T-helper 2 cell treated with Interferon-gamma antibody and Interleukin-4, amounts not matched to agents 100 ng/mL and 5 ng/mL, for 36 hours (primary cell): ENCODE measurements at regions not wholly inside any gene's neighbourhood (a gene's known extent, or its start where the extent isn't known, plus 50 kb on each side); places are given as distances from the start of the nearest gene placed in this dataset.
"Not testable (repeated sequence)": the region's sequence is repeated elsewhere in the genome, so short reads cannot be mapped to it uniquely, and the experiment has no call there.

Experiments
- intact Hi-C: fragments of 100-400 bp; cut with micrococcal nuclease; formaldehyde crosslinking; loops from one replicate; pipeline ENCODE4 v1.15.1; 2023

GRCh38 chr13:20313896-20314295, 81.8 kb upstream of the GJB6 start:
- intact Hi-C loops = no loop called here

- intact Hi-C loops = no loop called here
These were observed 80.2 kb upstream of the GJB6 start for GRCh38 chr13:20312292-20312691.

GRCh38 chr13:20311596-20311995, 79.5 kb upstream of the GJB6 start:
- intact Hi-C loops = no loop called here

GRCh38 chr13:20311022-20311421, 78.9 kb upstream of the GJB6 start:
- intact Hi-C loops = no loop called here

- intact Hi-C loops = no loop called here
These were observed 73.9 kb upstream of the GJB6 start for GRCh38 chr13:20306039-20306438.

GRCh38 chr13:20305587-20305986, 73.5 kb upstream of the GJB6 start:
- intact Hi-C loops = no loop called here

- intact Hi-C loops = not testable (repeated sequence)
These were observed 71.9 kb upstream of the GJB6 start for GRCh38 chr13:20304061-20304460.

- intact Hi-C loops = no loop called here
These were observed 71.5 kb upstream of the GJB6 start for GRCh38 chr13:20303636-20304035.

- intact Hi-C loops = no loop called here
These were observed 69.4 kb upstream of the GJB6 start for GRCh38 chr13:20301403-20302071.

GRCh38 chr13:20301015-20301402, 68.9 kb upstream of the GJB6 start:
- intact Hi-C loops = no loop called here

GRCh38 chr13:20297181-20297580, 65.1 kb upstream of the GJB6 start:
- intact Hi-C loops = no loop called here

- intact Hi-C loops = no loop called here
These were observed 63.8 kb upstream of the GJB6 start for GRCh38 chr13:20295956-20296355.

- intact Hi-C loops = no loop called here
These were observed 62.4 kb upstream of the GJB6 start for GRCh38 chr13:20294497-20294896.

GRCh38 chr13:20292301-20292700, 60.2 kb upstream of the GJB6 start:
- intact Hi-C loops = not testable (repeated sequence)

- intact Hi-C loops = no loop called here
These were observed 59.6 kb upstream of the GJB6 start for GRCh38 chr13:20291675-20292074.

- intact Hi-C loops = no loop called here
These were observed 58.9 kb upstream of the GJB6 start for GRCh38 chr13:20291037-20291436.

- intact Hi-C loops = no loop called here
These were observed 56.4 kb upstream of the GJB6 start for GRCh38 chr13:20288561-20288960.

GRCh38 chr13:20287976-20288375, 55.9 kb upstream of the GJB6 start:
- intact Hi-C loops = no loop called here

GRCh38 chr13:20285530-20285929, 53.4 kb upstream of the GJB6 start:
- intact Hi-C loops = no loop called here
